ENCODE measurements at regions not wholly inside any gene's neighbourhood (a gene's known extent, or its start where the extent isn't known, plus 50 kb on each side); places are given as distances from the start of the nearest gene placed in this dataset.

- TF ChIP-seq FOXS1 (CRISPR knock-in tag; IDR thresholded peaks at IDR 0.05) (no peak), RCOR1 (IDR thresholded peaks at IDR 0.05; ENCODE audit: low read depth, low read length) (no peak), KDM1A (IDR thresholded peaks at IDR 0.05; ENCODE audit: low read depth) (no peak), GATA3 (IDR thresholded peaks at IDR 0.05; ENCODE audit: borderline replicate concordance) (no peak), CHD4 (IDR thresholded peaks at IDR 0.05; ENCODE audit: borderline replicate concordance) (no peak), EHMT2 (IDR thresholded peaks at IDR 0.05; ENCODE audit: low read depth) (no peak), SMC3 (IDR thresholded peaks at IDR 0.05) (peak; percentile 86), RFX5 (IDR thresholded peaks at IDR 0.05) (no peak), FOSL2 (IDR thresholded peaks at IDR 0.05) (no peak), FOSL2 (CRISPR knock-in tag; IDR thresholded peaks at IDR 0.05) (peak; percentile 37; the same call in 1 of the 2 replicates), HOXA7 (CRISPR knock-in tag; IDR thresholded peaks at IDR 0.05) (no peak), CTCF (IDR thresholded peaks at IDR 0.05) (peak; percentile 50), EP300 (IDR thresholded peaks at IDR 0.05) (0 out of 5 replicates have a peak, but pooled peaks of 1 of the 2 experiments have one; percentile 25), CEBPB (IDR thresholded peaks at IDR 0.05) (peak; percentile 65 to 90), ZFP36 (IDR thresholded peaks at IDR 0.05; ENCODE audit: borderline replicate concordance, partially characterized antibody) (peak; percentile 60), RAD21 (conservative IDR thresholded peaks at IDR 0.05 in 1 of 2, IDR thresholded peaks at IDR 0.05 in 1 of 2) (peak; percentile 81 to 87), ZSCAN20 (CRISPR knock-in tag; IDR thresholded peaks at IDR 0.05) (no peak), RNF2 (IDR thresholded peaks at IDR 0.05; ENCODE audit: borderline replicate concordance, low read depth) (no peak)
- TF ChIP-seq, protein P1, sequence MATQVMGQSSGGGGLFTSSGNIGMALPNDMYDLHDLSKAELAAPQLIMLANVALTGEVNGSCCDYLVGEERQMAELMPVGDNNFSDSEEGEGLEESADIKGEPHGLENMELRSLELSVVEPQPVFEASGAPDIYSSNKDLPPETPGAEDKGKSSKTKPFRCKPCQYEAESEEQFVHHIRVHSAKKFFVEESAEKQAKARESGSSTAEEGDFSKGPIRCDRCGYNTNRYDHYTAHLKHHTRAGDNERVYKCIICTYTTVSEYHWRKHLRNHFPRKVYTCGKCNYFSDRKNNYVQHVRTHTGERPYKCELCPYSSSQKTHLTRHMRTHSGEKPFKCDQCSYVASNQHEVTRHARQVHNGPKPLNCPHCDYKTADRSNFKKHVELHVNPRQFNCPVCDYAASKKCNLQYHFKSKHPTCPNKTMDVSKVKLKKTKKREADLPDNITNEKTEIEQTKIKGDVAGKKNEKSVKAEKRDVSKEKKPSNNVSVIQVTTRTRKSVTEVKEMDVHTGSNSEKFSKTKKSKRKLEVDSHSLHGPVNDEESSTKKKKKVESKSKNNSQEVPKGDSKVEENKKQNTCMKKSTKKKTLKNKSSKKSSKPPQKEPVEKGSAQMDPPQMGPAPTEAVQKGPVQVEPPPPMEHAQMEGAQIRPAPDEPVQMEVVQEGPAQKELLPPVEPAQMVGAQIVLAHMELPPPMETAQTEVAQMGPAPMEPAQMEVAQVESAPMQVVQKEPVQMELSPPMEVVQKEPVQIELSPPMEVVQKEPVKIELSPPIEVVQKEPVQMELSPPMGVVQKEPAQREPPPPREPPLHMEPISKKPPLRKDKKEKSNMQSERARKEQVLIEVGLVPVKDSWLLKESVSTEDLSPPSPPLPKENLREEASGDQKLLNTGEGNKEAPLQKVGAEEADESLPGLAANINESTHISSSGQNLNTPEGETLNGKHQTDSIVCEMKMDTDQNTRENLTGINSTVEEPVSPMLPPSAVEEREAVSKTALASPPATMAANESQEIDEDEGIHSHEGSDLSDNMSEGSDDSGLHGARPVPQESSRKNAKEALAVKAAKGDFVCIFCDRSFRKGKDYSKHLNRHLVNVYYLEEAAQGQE (IDR thresholded peaks at IDR 0.05), result no peak
- TF ChIP-seq, protein P2, sequence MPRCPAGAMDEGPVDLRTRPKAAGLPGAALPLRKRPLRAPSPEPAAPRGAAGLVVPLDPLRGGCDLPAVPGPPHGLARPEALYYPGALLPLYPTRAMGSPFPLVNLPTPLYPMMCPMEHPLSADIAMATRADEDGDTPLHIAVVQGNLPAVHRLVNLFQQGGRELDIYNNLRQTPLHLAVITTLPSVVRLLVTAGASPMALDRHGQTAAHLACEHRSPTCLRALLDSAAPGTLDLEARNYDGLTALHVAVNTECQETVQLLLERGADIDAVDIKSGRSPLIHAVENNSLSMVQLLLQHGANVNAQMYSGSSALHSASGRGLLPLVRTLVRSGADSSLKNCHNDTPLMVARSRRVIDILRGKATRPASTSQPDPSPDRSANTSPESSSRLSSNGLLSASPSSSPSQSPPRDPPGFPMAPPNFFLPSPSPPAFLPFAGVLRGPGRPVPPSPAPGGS (IDR thresholded peaks at IDR 0.05), result no peak
- TF ChIP-seq, protein P3, sequence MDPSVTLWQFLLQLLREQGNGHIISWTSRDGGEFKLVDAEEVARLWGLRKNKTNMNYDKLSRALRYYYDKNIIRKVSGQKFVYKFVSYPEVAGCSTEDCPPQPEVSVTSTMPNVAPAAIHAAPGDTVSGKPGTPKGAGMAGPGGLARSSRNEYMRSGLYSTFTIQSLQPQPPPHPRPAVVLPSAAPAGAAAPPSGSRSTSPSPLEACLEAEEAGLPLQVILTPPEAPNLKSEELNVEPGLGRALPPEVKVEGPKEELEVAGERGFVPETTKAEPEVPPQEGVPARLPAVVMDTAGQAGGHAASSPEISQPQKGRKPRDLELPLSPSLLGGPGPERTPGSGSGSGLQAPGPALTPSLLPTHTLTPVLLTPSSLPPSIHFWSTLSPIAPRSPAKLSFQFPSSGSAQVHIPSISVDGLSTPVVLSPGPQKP (IDR thresholded peaks at IDR 0.05; ENCODE audit: low read depth, low read length), result no peak
- TF ChIP-seq, protein P4, sequence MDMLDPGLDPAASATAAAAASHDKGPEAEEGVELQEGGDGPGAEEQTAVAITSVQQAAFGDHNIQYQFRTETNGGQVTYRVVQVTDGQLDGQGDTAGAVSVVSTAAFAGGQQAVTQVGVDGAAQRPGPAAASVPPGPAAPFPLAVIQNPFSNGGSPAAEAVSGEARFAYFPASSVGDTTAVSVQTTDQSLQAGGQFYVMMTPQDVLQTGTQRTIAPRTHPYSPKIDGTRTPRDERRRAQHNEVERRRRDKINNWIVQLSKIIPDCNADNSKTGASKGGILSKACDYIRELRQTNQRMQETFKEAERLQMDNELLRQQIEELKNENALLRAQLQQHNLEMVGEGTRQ (IDR thresholded peaks at IDR 0.05), result peak; percentile 61
Observed at GRCh38 chr12:75623631-75624154, 112.3 kb upstream of the KRR1 start (continued).
